Islet of Langerhans (tissue), 1 donor: ENCODE measurements at regions not wholly inside any gene's neighbourhood (a gene's known extent, or its start where the extent isn't known, plus 50 kb on each side); places are given as distances from the start of the nearest gene placed in this dataset.
"Not testable (repeated sequence)": the region's sequence is repeated elsewhere in the genome, so short reads cannot be mapped to it uniquely, and the experiment has no call there.

ENCODE experiments used
- FAIRE-seq: peaks from one replicate; lab custom pipeline; 2011; peaks lifted over from hg19 to GRCh38; lab: Jason Lieb, UNC

DNA sequence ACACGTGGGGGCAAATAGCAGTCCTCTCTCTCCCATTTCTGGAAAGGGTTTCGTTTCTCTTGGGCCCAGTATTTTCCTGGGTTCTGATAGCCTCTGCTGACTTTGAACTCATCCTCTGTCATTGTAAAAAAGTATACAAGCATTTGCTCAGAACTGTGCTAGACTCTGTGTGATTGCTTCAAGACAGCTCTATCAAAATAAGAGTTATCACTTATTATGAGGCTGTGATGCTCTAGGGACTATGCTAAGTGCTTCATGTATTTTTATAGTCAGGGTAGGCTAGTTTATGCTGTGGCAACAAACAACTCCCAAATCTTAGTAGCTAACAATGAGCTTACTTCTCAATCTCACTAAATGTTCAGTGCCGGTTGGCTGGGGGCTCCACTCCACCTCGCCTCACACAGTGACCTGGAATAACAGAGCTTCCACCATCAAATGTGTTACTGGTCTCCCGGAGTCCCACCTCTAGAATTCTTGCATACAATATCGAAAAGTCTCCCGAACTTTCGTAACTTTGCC lies 110.8 kb upstream of the CDC42EP3 start:
- no peak for FAIRE-seq

DNA sequence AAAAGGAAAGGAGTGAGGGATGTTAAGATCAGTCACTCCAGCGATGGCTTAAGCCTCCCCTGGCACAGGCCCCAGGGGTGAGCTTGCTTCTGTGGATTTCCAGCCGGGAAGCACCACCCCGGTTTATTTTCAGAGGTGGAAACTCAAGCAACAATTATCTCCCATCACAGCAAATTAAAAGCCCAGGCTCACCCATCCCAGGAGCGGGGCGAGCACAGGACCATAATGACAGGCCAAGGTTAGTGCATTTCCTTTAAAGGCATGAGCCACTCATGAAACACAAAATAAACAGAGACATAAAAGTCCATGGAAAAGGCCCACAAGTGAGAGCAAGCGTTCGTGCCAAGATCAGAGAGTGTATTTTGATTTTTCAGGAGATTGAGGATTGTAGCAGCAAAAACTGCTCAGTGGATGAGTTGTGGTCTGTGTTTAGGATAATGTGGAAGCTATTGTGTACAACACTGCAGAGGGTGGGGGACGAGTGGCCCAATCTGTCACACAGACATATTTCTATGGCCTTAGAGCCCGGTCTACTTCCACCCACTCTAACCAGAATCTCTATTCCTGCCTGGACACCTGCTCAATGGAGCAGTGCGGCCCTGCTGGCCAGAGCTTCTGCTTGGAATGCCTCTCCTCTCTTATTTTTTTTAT lies 111.4 kb upstream of the CDC42EP3 start:
- no peak for FAIRE-seq

GRCh38 chr2:37783545-37783944 lies 112.1 kb upstream of the CDC42EP3 start:
- FAIRE-seq = no peak

DNA sequence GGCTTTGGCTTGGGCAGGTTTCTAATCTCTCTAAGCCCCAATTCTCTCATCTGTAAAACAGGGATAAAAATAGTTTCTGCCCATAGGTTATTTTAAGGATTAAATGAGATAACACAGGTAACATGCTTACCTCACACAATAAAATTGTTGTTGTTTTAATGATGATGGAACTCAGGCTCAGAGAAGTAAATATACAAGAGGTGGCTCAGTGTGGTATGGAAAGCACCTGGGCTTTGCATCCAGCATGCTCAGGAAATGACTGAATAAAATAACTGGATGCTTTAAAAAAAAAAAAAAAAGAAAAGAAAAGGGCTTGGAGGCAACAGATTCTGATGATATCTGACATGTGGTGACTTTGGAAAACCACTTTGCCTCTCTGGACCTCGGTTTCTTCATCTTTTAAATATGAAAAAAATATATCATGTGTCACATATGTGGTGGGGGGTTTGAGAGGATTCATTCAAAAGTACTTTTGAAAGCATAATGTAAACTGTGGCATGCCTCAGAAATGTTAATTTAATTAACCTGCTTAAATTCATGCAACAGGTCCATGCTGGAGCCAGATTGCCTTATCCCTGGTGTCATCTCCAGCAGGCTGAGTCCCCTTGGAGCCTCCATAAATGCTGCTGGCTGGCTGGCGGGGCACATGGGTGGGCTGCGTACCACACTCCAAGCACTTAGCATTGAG lies 112.8 kb upstream of the CDC42EP3 start:
- FAIRE-seq = no peak

GRCh38 chr2:37784759-37785149 lies 113.3 kb upstream of the CDC42EP3 start:
- FAIRE-seq = no peak

DNA sequence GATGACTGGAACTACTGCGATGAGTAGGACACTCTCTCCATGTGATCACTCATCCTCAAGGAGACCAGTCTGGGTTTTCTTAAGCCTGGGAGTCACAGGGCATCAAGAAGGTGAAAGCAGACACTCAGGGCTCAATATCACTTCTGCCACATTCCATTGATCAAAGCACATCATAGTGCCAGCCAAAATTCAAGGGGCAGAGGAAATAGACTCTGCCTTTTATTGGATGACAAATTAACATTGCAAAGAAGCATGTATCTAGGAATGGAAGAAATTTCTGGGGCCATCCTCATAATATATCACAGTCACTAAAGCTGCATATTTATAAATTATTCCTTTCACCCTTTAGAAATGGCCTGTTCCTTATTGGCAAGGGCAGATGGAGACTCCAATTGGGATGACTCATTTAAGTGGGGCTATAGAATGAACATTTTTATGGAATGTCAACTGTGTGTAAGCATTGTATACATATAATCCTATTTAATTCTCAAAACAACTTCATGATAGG lies 114.8 kb upstream of the CDC42EP3 start:
- no peak for FAIRE-seq

- FAIRE-seq = no peak
These were observed 115.4 kb upstream of the CDC42EP3 start for GRCh38 chr2:37786854-37787253.

- FAIRE-seq = peak; percentile 71
These were observed 117.3 kb upstream of the CDC42EP3 start for GRCh38 chr2:37788602-37789209.

DNA sequence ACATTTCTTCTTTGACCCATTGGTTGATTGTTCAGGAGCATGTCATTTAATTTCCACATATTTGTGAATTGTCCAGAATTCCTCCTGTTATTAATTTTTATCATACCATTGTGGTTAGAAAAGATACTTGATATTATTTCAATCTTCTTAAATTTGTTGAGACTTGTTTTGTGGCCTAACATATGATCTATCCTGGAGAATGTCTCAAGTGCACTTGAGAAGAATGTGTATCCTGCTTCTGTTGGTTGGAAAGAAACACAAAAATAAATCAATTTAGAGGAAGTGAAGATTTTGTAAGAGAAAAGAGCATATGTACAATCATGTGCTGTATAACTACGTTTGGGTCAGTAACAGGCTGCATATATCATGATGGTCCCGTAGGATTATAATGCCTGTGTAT lies 118.6 kb upstream of the CDC42EP3 start:
- no peak for FAIRE-seq

DNA sequence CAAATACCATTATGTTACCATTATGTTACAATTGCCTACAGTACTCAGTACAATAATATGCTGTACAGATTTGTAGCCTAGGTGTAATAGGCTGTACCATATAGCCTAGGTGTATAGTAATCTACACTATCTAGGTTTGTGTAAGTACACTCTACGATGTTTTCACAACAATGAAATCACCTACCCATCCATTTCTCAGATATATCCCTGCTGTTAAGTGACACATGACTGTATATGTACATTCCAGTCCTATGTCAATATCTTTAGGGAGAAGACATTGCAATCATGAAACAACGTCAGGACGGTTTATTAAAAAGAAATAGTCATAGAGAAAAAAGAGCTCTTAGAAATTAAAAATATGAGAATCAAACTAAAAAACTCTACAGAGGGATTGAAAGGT lies 119.0 kb upstream of the CDC42EP3 start:
- no peak for FAIRE-seq

DNA sequence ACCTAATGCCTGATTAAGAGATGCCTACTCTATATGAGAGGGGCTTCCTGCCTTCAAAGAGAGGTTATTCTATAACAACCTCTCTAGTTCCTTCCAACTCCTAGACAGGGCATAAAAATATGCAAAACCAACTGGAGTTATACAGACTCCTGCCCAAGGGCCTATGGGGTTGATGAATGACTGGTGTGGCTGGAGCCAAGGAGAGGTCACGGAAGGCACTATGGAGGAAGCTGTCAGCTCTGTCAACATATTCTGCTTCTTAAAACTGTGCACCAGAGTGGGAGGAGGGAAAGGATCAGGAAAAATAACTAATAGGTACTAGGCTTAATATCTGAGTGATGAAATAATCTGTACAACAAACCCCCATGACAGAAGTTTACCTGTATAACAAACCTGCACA lies 120.9 kb upstream of the CDC42EP3 start:
- FAIRE-seq = no peak

DNA sequence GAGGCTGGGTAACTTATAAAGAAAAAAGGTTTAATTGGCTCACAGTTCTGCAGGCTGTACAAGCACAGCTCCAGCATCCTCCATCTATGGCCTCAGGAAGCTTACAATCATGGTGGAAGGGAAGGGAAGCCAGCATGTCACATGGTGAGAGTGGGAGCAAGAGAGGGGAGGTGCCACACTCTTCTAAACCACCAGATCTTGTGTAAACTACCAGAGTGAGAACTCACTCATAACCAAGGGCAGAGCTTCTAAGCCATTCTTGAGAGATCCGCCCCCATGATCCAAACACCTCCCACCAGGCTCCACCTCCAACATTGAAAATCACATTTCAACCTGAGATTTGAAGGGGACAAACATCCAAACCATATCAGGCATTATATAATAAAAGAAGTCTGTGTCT lies 121.6 kb upstream of the CDC42EP3 start:
- no peak for FAIRE-seq

- FAIRE-seq = no peak
These were observed 123.3 kb upstream of the CDC42EP3 start for GRCh38 chr2:37794717-37795116.

DNA sequence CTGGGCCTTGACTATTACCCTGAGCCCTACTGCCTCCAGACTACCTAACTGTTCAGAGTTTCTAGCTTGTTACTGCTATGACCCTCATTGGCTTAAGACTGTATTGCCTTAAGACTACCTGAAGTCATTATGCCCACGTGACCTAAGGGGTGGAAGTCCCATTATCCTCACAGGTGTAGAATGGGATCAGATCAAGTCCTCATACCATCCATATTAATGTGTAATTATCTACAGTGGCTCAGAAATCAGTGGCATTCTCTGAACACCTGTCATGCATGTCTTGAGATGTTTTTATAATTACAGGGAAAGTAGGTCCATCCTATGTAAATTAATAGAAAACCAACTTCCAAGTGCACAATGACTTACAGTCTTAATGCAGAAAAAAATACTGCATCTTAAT lies 124.0 kb upstream of the CDC42EP3 start:
- no peak for FAIRE-seq

DNA sequence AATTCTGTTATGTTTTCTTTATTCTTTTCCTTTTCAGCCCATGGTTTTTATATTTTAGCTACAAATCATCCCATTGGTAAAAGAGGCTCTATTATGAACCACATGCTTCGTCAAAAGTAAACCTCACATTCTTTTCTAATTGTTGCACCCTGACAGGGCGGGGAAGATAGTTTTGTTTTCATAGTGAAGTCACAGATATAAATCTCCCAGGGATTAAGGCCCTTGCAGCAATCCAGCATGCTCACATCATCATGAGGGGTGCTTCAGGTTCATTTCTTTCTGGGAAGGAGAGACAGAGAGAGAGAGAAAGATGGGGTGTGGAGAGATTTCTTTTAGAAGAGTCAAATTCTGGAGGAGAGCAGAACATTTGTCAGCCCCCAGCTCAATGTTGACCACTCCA lies 124.5 kb upstream of the CDC42EP3 start:
- no peak for FAIRE-seq

DNA sequence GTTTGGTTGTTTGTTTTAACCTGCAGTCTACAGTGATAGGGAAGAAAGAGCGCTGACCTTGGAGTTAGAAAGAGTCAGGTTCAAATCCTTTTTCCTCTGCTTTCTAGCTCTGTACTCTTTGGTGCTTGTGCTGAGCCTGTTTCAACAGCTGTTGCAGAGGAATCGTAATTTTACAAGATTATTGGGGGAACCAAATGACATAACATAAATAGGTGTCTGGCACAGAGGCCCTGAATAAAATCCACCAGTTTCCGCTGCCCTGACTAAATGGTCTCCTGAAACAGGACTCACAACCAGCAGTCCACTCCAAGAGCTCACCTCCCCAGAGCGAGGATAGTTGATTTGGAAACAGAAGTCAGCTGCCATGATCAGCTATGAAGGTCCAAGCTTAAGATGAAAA lies 125.0 kb upstream of the CDC42EP3 start:
- no peak for FAIRE-seq

DNA sequence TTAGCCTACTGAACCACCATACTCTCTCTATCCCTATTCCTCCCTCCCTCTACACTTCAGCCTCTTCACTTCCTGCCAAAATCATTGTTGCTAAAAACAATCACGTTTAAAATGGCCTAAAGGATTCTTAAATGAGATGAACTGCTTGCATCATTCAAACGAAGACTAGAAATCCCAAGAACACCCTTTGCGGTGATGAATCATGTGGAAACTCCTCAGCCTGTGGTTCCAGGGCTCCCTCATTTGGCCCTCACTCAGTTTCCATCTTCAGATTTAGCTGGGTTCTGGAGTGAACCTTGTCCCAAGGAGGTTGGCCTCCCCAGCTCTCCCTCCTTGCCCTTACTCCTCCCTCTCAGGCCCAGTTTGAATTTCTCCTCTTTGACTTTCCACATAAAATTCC lies 125.6 kb upstream of the CDC42EP3 start:
- FAIRE-seq = no peak

DNA sequence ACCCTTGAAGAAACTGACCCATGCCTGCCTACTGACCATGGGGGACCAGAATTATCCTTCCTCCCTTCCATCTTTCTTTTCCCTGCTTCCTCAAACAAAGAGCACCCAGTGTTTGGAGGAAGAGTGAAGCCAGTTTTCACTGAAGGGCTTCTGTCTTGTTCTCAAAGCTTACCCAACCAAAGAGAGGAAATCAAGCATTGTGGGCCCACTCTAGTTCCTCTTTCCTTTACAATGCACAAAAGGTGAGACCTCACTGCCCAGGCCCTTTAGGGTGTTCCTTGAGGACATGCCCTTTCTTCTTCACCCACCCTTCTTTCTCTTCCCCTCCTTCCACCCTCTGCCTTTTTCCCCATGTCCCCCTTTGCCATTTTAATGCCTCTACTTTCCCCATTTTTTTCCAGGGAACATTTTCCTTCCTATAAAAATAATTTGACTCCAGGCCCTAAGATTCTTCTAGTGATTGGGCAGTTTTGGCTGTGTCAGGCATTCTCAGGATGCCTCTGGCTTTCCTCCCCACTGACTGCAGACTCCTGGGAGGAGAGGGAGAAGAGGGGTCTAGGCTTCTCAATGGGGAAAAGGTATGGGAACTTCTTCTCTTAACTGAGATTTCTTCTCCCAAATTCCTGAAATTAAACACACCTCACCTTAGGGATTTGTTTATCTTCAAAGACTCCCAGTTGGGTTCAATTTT lies 126.6 kb upstream of the RMDN2 start:
- FAIRE-seq = no peak

DNA sequence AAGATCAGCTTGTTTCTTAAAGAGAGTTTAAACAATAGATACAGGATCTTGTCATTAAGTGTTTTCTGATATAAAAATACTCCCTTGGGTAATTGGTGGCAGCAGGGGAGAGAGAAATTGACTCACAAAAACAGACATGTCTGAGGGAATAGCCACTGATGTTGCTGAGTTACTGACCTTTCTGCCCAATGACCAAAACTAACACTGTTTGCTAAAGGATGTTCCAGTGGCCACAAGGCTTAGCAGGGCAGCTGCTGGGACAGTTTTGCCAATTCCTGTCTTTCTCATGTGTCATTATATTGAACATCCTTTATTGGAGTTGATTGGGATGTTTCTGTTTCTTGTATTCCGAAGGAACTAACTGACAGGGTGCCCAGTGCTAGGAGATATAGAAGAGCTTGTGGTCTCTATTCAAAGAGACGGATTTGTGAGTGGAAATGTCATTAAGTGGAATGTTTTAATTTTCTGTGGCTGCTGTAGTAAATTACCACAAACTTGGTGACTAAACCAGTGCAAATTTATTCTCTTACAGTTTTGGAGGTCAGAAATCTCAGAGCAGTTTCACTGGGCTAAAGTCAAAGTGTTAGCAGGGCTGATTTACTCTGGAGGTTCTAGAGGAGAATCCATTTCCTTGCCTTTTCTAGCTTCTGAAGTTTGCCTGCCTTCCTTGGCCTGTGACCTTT lies 124.8 kb upstream of the RMDN2 start:
- no peak for FAIRE-seq

- FAIRE-seq = no peak
These were observed 122.8 kb upstream of the RMDN2 start for GRCh38 chr2:37802211-37802752.

DNA sequence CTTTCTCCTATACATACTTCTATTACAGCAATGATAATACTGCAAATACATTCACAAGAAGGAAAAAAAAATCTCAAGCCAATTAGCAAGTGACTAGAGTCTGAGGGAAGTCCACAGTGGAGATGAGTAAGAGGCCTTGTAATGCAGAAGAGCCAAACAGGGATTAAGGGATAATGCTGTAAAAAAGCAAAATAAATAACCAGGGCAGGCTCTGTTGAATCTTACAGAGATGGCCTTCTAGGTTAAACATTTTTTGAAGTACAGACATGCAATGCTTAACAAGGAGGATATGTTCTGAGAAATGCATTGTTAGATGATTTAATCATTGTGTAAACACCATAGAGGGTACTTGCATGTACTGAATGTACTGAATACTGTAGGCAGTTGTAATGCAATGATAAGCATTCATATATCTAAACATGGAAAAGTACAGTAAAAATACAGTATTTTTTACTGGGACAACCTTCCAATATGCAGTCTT lies 122.1 kb upstream of the RMDN2 start:
- FAIRE-seq = no peak

DNA sequence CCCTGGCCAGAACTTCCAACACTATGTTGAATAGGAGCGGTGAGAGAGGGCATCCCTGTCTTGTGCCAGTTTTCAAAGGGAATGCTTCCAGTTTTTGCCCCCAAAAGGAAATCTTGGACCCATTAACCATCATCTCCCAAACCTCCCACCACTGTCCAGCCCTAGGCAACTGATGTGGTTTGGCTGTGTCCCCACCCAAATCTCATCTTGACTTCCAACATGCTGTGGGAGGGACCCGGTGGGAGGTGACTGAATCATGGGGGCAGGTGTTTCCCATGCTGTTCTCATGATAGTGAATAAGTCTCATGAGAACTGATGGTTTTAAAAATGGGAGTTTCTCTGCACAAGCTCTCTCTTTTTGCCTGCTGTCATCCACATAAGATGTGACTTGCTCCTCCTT lies 119.1 kb upstream of the RMDN2 start:
- not testable (repeated sequence) for FAIRE-seq
